WTC11 (cell line): ENCODE measurements at regions not wholly inside any gene's neighbourhood (a gene's known extent, or its start where the extent isn't known, plus 50 kb on each side); places are given as distances from the start of the nearest gene placed in this dataset.

Experiments used
- AFF4 ChIP-seq: sonication (generic); formaldehyde crosslinking; IDR thresholded peaks from 2 replicates; pipeline ENCODE4 v1.8.1; 2023; ENCODE audit warnings: mild to moderate bottlenecking, missing genetic modification reagents, borderline replicate concordance
- AR ChIP-seq: fragments of 250-450 bp; sonication (Bioruptor Pico); IDR thresholded peaks from 2 replicates; pipeline ENCODE4 v1.9.0; 2021; ENCODE audit warnings: mild to moderate bottlenecking
- ATF2 ChIP-seq: sonication (generic); formaldehyde crosslinking; IDR thresholded peaks from 2 replicates; pipeline ENCODE4 v1.8.1; 2022; ENCODE audit warnings: low read depth, missing genetic modification reagents, borderline replicate concordance
- ATF3 ChIP-seq: sonication (generic); formaldehyde crosslinking; conservative IDR thresholded peaks from 2 replicates; pipeline ENCODE4 v1.8.1; 2022; ENCODE audit warnings: mild to moderate bottlenecking, missing genetic modification reagents
- CTCF ChIP-seq: fragments of 200-600 bp; IDR thresholded peaks from 2 replicates; pipeline ENCODE4 v1.8.0; 2022; ENCODE audit warnings: antibody characterized with exemption
- E2F4 ChIP-seq: sonication (generic); formaldehyde crosslinking; IDR thresholded peaks from 2 replicates; pipeline ENCODE4 v1.8.1; 2022; ENCODE audit warnings: low read depth, mild to moderate bottlenecking, moderate library complexity, missing genetic modification reagents, borderline replicate concordance
- ETV6 ChIP-seq: sonication (generic); formaldehyde crosslinking; IDR thresholded peaks from 2 replicates; pipeline ENCODE4 v1.8.1; 2022; ENCODE audit warnings: mild to moderate bottlenecking, missing genetic modification reagents
- GABPB1 ChIP-seq: sonication (generic); formaldehyde crosslinking; IDR thresholded peaks from 2 replicates; pipeline ENCODE4 v1.8.1; 2023; ENCODE audit warnings: mild to moderate bottlenecking, missing genetic modification reagents
- HMGXB4 ChIP-seq: sonication (generic); formaldehyde crosslinking; IDR thresholded peaks from 2 replicates; pipeline ENCODE4 v1.8.1; 2023; ENCODE audit warnings: mild to moderate bottlenecking, moderate library complexity, missing genetic modification reagents
- IRF1 ChIP-seq: sonication (generic); formaldehyde crosslinking; IDR thresholded peaks from 2 replicates; pipeline ENCODE4 v1.8.0; 2023; ENCODE audit warnings: missing genetic modification reagents
- IRF2 ChIP-seq: sonication (generic); formaldehyde crosslinking; IDR thresholded peaks from 2 replicates; pipeline ENCODE4 v1.8.0; 2022; ENCODE audit warnings: low read depth, missing genetic modification reagents, borderline replicate concordance
- JUN ChIP-seq: sonication (generic); formaldehyde crosslinking; IDR thresholded peaks from 2 replicates; pipeline ENCODE4 v1.8.0; 2023; ENCODE audit warnings: mild to moderate bottlenecking, missing genetic modification reagents
- MAX ChIP-seq: sonication (generic); formaldehyde crosslinking; IDR thresholded peaks from 2 replicates; pipeline ENCODE4 v1.8.0; 2022; ENCODE audit warnings: mild to moderate bottlenecking, missing genetic modification reagents
- SP1 ChIP-seq: sonication (generic); formaldehyde crosslinking; conservative IDR thresholded peaks from 2 replicates; pipeline ENCODE4 v1.8.1; 2022; ENCODE audit warnings: missing genetic modification reagents

GRCh38 chr4:19657856-19658255 lies 593.8 kb upstream of the SLIT2 start:
- no peak for TF ChIP-seq MAX (CRISPR knock-in tag)
- TF ChIP-seq CTCF, result no peak
- no peak for TF ChIP-seq E2F4 (CRISPR knock-in tag)
- no peak for TF ChIP-seq IRF1 (CRISPR knock-in tag)
- no peak for TF ChIP-seq ATF2 (CRISPR knock-in tag)
- no peak for TF ChIP-seq GABPB1 (CRISPR knock-in tag)
- TF ChIP-seq SP1, result no peak
- TF ChIP-seq ETV6 (CRISPR knock-in tag), result no peak
- TF ChIP-seq AFF4 (CRISPR knock-in tag), result no peak
- no peak for TF ChIP-seq ATF3 (CRISPR knock-in tag)
- TF ChIP-seq IRF2 (CRISPR knock-in tag), result no peak
- no peak for TF ChIP-seq AR (CRISPR knock-in tag)
- no peak for TF ChIP-seq JUN (CRISPR knock-in tag)
- TF ChIP-seq HMGXB4, result no peak
